IMR-90 (cell line): ENCODE measurements at regions not wholly inside any gene's neighbourhood (a gene's known extent, or its start where the extent isn't known, plus 50 kb on each side); places are given as distances from the start of the nearest gene placed in this dataset.

Experiments
- CTCF ChIP-seq: conservative IDR thresholded peaks from 2 replicates; pipeline ENCODE4 v1.5.1; 2012; ENCODE audit warnings: mild to moderate bottlenecking, low read depth, low read length, improper control_type of control experiment
- FOS ChIP-seq: fragments of 150-350 bp; IDR thresholded peaks from 2 replicates; pipeline ENCODE4 v1.6.1; 2016; ENCODE audit warnings: low read depth, low read length
- POLR2A ChIP-seq: IDR thresholded peaks from 2 replicates; pipeline ENCODE4 v1.6.1; 2012; ENCODE audit warnings: mild to moderate bottlenecking, low read depth, low read length

- TF ChIP-seq FOS, result no peak
- no peak for TF ChIP-seq CTCF
- no peak for TF ChIP-seq POLR2A
Observed at GRCh38 chr6:77026341-77026740, 436.9 kb downstream of the HTR1B start.
